C4-2B (cell line): ENCODE measurements at regions not wholly inside any gene's neighbourhood (a gene's known extent, or its start where the extent isn't known, plus 50 kb on each side); places are given as distances from the start of the nearest gene placed in this dataset.

Experiments used
- ZFX ChIP-seq: fragments of 450-650 bp; IDR thresholded peaks from 2 replicates; pipeline ENCODE4 v1.6.1; 2017
- TF ChIP-seq, protein P1 (sequence below): fragments of 450-650 bp; conservative IDR thresholded peaks from 2 replicates; pipeline ENCODE4 v1.5.1; 2017; ENCODE audit warnings: mild to moderate bottlenecking

DNA sequence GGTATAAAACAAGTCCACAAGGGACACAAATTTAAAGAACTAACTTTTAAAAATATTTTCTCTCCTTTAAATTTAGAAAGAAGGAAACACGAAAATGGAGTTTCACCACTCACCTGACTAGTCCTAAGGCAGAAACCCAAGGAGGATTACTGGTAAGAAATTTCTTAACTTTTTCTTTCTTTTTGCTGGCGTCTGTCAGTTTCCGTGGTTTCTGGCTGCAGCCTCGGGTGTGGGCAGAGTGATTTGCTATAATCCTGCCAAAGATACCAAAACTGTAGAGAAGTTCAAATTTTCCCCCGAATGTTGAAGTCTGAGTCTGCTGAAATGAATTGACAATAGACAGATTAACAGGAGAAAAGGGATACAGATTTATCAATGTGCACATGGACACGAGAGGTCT lies 843.6 kb upstream of the ALCAM start:
- TF ChIP-seq, protein P1, sequence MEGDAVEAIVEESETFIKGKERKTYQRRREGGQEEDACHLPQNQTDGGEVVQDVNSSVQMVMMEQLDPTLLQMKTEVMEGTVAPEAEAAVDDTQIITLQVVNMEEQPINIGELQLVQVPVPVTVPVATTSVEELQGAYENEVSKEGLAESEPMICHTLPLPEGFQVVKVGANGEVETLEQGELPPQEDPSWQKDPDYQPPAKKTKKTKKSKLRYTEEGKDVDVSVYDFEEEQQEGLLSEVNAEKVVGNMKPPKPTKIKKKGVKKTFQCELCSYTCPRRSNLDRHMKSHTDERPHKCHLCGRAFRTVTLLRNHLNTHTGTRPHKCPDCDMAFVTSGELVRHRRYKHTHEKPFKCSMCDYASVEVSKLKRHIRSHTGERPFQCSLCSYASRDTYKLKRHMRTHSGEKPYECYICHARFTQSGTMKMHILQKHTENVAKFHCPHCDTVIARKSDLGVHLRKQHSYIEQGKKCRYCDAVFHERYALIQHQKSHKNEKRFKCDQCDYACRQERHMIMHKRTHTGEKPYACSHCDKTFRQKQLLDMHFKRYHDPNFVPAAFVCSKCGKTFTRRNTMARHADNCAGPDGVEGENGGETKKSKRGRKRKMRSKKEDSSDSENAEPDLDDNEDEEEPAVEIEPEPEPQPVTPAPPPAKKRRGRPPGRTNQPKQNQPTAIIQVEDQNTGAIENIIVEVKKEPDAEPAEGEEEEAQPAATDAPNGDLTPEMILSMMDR: no peak
- TF ChIP-seq ZFX: no peak
